ENCODE measurements at regions not wholly inside any gene's neighbourhood (a gene's known extent, or its start where the extent isn't known, plus 50 kb on each side); places are given as distances from the start of the nearest gene placed in this dataset.

- DNase-seq: no peak
These were observed 178.8 kb downstream of the ABHD5 start for GRCh38 chr3:43869491-43869890.

- DNase-seq: no peak
These were observed 179.4 kb downstream of the ABHD5 start for GRCh38 chr3:43870120-43870519.

GRCh38 chr3:43870844-43871626 is 180.3 kb downstream of the ABHD5 start:
- DNase-seq: no peak

GRCh38 chr3:43871627-43872245 is 181.0 kb downstream of the ABHD5 start:
- DNase-seq: no peak

GRCh38 chr3:43872301-43872700 is 181.6 kb downstream of the ABHD5 start:
- DNase-seq: no peak

GRCh38 chr3:43872901-43873300 is 182.2 kb downstream of the ABHD5 start:
- no peak for DNase-seq

- DNase-seq: no peak
These were observed 183.0 kb downstream of the ABHD5 start for GRCh38 chr3:43873723-43874122.

- no peak for DNase-seq
These were observed 183.6 kb downstream of the ABHD5 start for GRCh38 chr3:43874290-43874689.

GRCh38 chr3:43874731-43875130 is 184.0 kb downstream of the ABHD5 start:
- no peak for DNase-seq

GRCh38 chr3:43876648-43877047 is 185.9 kb downstream of the ABHD5 start:
- DNase-seq: no peak

- DNase-seq: peak; percentile 31
These were observed 188.4 kb downstream of the ABHD5 start for GRCh38 chr3:43879166-43879565.

- DNase-seq: no peak
These were observed 192.4 kb downstream of the ABHD5 start for GRCh38 chr3:43882976-43883680.

GRCh38 chr3:43883729-43884396 is 193.1 kb downstream of the ABHD5 start:
- DNase-seq: peak; percentile 44

- DNase-seq: no peak
These were observed 193.8 kb downstream of the ABHD5 start for GRCh38 chr3:43884581-43884980.

- DNase-seq: no peak
These were observed 195.3 kb downstream of the ABHD5 start for GRCh38 chr3:43885908-43886618.

GRCh38 chr3:43892061-43892460 is 201.3 kb downstream of the ABHD5 start:
- DNase-seq: no peak

GRCh38 chr3:43892526-43892925 is 201.8 kb downstream of the ABHD5 start:
- DNase-seq: peak; percentile 81

- no peak for DNase-seq
These were observed 203.0 kb downstream of the ABHD5 start for GRCh38 chr3:43893727-43894126.

- no peak for DNase-seq
These were observed 203.7 kb downstream of the ABHD5 start for GRCh38 chr3:43894176-43895049.

- peak; percentile 19 for DNase-seq
These were observed 204.8 kb downstream of the ABHD5 start for GRCh38 chr3:43895573-43895972.

- DNase-seq: no peak
These were observed 211.7 kb downstream of the ABHD5 start for GRCh38 chr3:43902415-43902814.

GRCh38 chr3:43905157-43905556 is 214.4 kb downstream of the ABHD5 start:
- DNase-seq: no peak

All from NCI-H1105 treated with DMSO at 0.1 percent for 48 hours (cell line).